ENCODE measurements at regions not wholly inside any gene's neighbourhood (a gene's known extent, or its start where the extent isn't known, plus 50 kb on each side); places are given as distances from the start of the nearest gene placed in this dataset.

- DNase-seq (ENCODE audit: low spot score): no peak
- no peak for TF ChIP-seq CTCF (IDR thresholded peaks at IDR 0.05; ENCODE audit: borderline replicate concordance, control extremely low read depth, extremely low read depth, insufficient read depth, missing control alignments)
- in situ Hi-C loops (cut with MboI; ENCODE audit: low sequenced_read_pairs, unreplicated experiment): no loop called here
Observed at GRCh38 chr9:73579823-73580222, 428.2 kb downstream of the ANXA1 start.

- DNase-seq (ENCODE audit: low spot score): no peak
- in situ Hi-C loops (cut with MboI; ENCODE audit: low sequenced_read_pairs, unreplicated experiment): no loop called here
- TF ChIP-seq CTCF (IDR thresholded peaks at IDR 0.05; ENCODE audit: borderline replicate concordance, control extremely low read depth, extremely low read depth, insufficient read depth, missing control alignments): no peak
Observed at GRCh38 chr9:73583576-73583975, 431.9 kb downstream of the ANXA1 start.

GRCh38 chr9:73595036-73595545 lies 443.4 kb downstream of the ANXA1 start:
- in situ Hi-C loops (cut with MboI; ENCODE audit: low sequenced_read_pairs, unreplicated experiment): no loop called here
- TF ChIP-seq CTCF (IDR thresholded peaks at IDR 0.05; ENCODE audit: borderline replicate concordance, control extremely low read depth, extremely low read depth, insufficient read depth, missing control alignments): no peak
- DNase-seq (ENCODE audit: low spot score): no peak

GRCh38 chr9:73596321-73596720 lies 444.7 kb downstream of the ANXA1 start:
- DNase-seq (ENCODE audit: low spot score): no peak
- in situ Hi-C loops (cut with MboI; ENCODE audit: low sequenced_read_pairs, unreplicated experiment): no loop called here
- no peak for TF ChIP-seq CTCF (IDR thresholded peaks at IDR 0.05; ENCODE audit: borderline replicate concordance, control extremely low read depth, extremely low read depth, insufficient read depth, missing control alignments)

GRCh38 chr9:73597039-73597438 lies 445.4 kb downstream of the ANXA1 start:
- in situ Hi-C loops (cut with MboI; ENCODE audit: low sequenced_read_pairs, unreplicated experiment): no loop called here
- DNase-seq (ENCODE audit: low spot score): no peak
- no peak for TF ChIP-seq CTCF (IDR thresholded peaks at IDR 0.05; ENCODE audit: borderline replicate concordance, control extremely low read depth, extremely low read depth, insufficient read depth, missing control alignments)

GRCh38 chr9:73597771-73598170 lies 446.1 kb downstream of the ANXA1 start:
- no peak for TF ChIP-seq CTCF (IDR thresholded peaks at IDR 0.05; ENCODE audit: borderline replicate concordance, control extremely low read depth, extremely low read depth, insufficient read depth, missing control alignments)
- in situ Hi-C loops (cut with MboI; ENCODE audit: low sequenced_read_pairs, unreplicated experiment): no loop called here
- no peak for DNase-seq (ENCODE audit: low spot score)

GRCh38 chr9:73609381-73609780 lies 457.7 kb downstream of the ANXA1 start:
- in situ Hi-C loops (cut with MboI; ENCODE audit: low sequenced_read_pairs, unreplicated experiment): no loop called here
- no peak for TF ChIP-seq CTCF (IDR thresholded peaks at IDR 0.05; ENCODE audit: borderline replicate concordance, control extremely low read depth, extremely low read depth, insufficient read depth, missing control alignments)
- DNase-seq (ENCODE audit: low spot score): no peak
